Stomach smooth muscle (tissue), 2 donors: ENCODE measurements at regions not wholly inside any gene's neighbourhood (a gene's known extent, or its start where the extent isn't known, plus 50 kb on each side); places are given as distances from the start of the nearest gene placed in this dataset.

Source experiments
- H3K27ac ChIP-seq: one replicate; pipeline ENCODE4 v1.7.0; 2013; ENCODE audit warnings: mild to moderate bottlenecking, low read length, inconsistent platforms
- H3K27me3 ChIP-seq, 2 donors: one replicate each; pipeline ENCODE4 v1.7.0; 2013; ENCODE audit warnings: low read length in 2 of 2; ENCODE audit not compliant: insufficient read depth in 2 of 2, control insufficient read depth in 1 of 2
- H3K36me3 ChIP-seq, 2 donors: one replicate each; pipeline ENCODE4 v1.7.0; 2013; ENCODE audit warnings: low read length in 2 of 2; ENCODE audit not compliant: control insufficient read depth in 2 of 2, insufficient read depth in 2 of 2
- H3K4me1 ChIP-seq: one replicate; pipeline ENCODE4 v1.7.0; 2013; ENCODE audit warnings: low read length; ENCODE audit not compliant: control insufficient read depth, insufficient read depth
- H3K4me3 ChIP-seq, 2 donors: one replicate each; pipeline ENCODE4 v1.7.0; 2013; ENCODE audit warnings: low read length in 2 of 2
- H3K9ac ChIP-seq, 2 donors: one replicate each; pipeline ENCODE4 v1.7.0; 2013; ENCODE audit warnings: low read length in 2 of 2, mild to moderate bottlenecking in 1 of 2
- H3K9me3 ChIP-seq, 2 donors: one replicate each; pipeline ENCODE4 v1.7.0; 2013; ENCODE audit warnings: low read length in 2 of 2; ENCODE audit not compliant: control insufficient read depth in 2 of 2
- donor health status: healthy.
- donor health status: Pancreatic carcinoma.

GRCh38 chr11:28684011-28684586 lies 575.9 kb downstream of the METTL15 start:
- Histone ChIP-seq H3K36me3 (no peaks in the 10 kb centered on the region), H3K9me3 (no peaks in the 10 kb centered on the region), H3K9ac (no peak overlapping the region), H3K4me1 (no peaks in the 10 kb centered on the region), H3K4me3 (no peak overlapping the region), H3K27me3 (no peaks in the 10 kb centered on the region), H3K27ac (no peak overlapping the region)

- H3K4me3 ChIP-seq: no peak overlapping the region
- H3K27me3 ChIP-seq: no peaks in the 10 kb centered on the region
- no peaks in the 10 kb centered on the region for H3K9me3 ChIP-seq
- no peaks in the 10 kb centered on the region for H3K4me1 ChIP-seq
- no peak overlapping the region for H3K27ac ChIP-seq
- H3K36me3 ChIP-seq: no peaks in the 10 kb centered on the region
- no peak overlapping the region for H3K9ac ChIP-seq
Measured at GRCh38 chr11:28679795-28680468, 571.7 kb downstream of the METTL15 start.

- H3K9me3 ChIP-seq: no peaks in the 10 kb centered on the region
- no peaks in the 10 kb centered on the region for H3K27me3 ChIP-seq
- H3K36me3 ChIP-seq: no peaks in the 10 kb centered on the region
- no peaks in the 10 kb centered on the region for H3K4me1 ChIP-seq
- H3K27ac ChIP-seq: no peak overlapping the region
- no peak overlapping the region for H3K9ac ChIP-seq
- H3K4me3 ChIP-seq: no peak overlapping the region
Measured at GRCh38 chr11:28677721-28678120, 569.5 kb downstream of the METTL15 start.

GRCh38 chr11:28675183-28675582 lies 567.0 kb downstream of the METTL15 start:
- H3K4me3 ChIP-seq: no peak overlapping the region
- H3K27me3 ChIP-seq: no peaks in the 10 kb centered on the region
- no peaks in the 10 kb centered on the region for H3K4me1 ChIP-seq
- H3K36me3 ChIP-seq: no peaks in the 10 kb centered on the region
- H3K9me3 ChIP-seq: no peaks in the 10 kb centered on the region
- H3K9ac ChIP-seq: no peak overlapping the region
- no peak overlapping the region for H3K27ac ChIP-seq

- Histone ChIP-seq H3K9me3 (no peaks in the 10 kb centered on the region), H3K4me1 (no peaks in the 10 kb centered on the region), H3K27ac (no peak overlapping the region), H3K27me3 (no peaks in the 10 kb centered on the region), H3K4me3 (no peak overlapping the region), H3K9ac (no peak overlapping the region), H3K36me3 (no peaks in the 10 kb centered on the region)
Measured at GRCh38 chr11:28674433-28675103, 566.4 kb downstream of the METTL15 start.

- Histone ChIP-seq H3K9me3 (no peaks in the 10 kb centered on the region), H3K9ac (no peak overlapping the region), H3K4me1 (no peaks in the 10 kb centered on the region), H3K36me3 (no peaks in the 10 kb centered on the region), H3K27me3 (no peaks in the 10 kb centered on the region), H3K4me3 (no peak overlapping the region), H3K27ac (no peak overlapping the region)
Measured at GRCh38 chr11:28673691-28674432, 565.7 kb downstream of the METTL15 start.

- no peaks in the 10 kb centered on the region for H3K4me1 ChIP-seq
- H3K4me3 ChIP-seq: no peak overlapping the region
Measured at GRCh38 chr11:28671274-28671673, 563.1 kb downstream of the METTL15 start.

GRCh38 chr11:28666632-28667031 lies 558.4 kb downstream of the METTL15 start:
- no peak overlapping the region for H3K9ac ChIP-seq
- H3K27ac ChIP-seq: no peak overlapping the region
- no peaks in the 10 kb centered on the region for H3K36me3 ChIP-seq
- no peaks in the 10 kb centered on the region for H3K9me3 ChIP-seq
- no peaks in the 10 kb centered on the region for H3K4me1 ChIP-seq
- no peaks in the 10 kb centered on the region for H3K27me3 ChIP-seq
- H3K4me3 ChIP-seq: no peak overlapping the region

More at GRCh38 chr11:28671274-28671673, 563.1 kb downstream of the METTL15 start:
- H3K36me3 ChIP-seq: no peaks in the 10 kb centered on the region
- H3K9ac ChIP-seq: no peak overlapping the region
- H3K9me3 ChIP-seq: no peaks in the 10 kb centered on the region
- H3K27ac ChIP-seq: no peak overlapping the region
- no peaks in the 10 kb centered on the region for H3K27me3 ChIP-seq

GRCh38 chr11:28659716-28660348 lies 551.6 kb downstream of the METTL15 start:
- Histone ChIP-seq H3K4me1 (no peaks in the 10 kb centered on the region), H3K27ac (no peak overlapping the region), H3K9me3 (no peaks in the 10 kb centered on the region), H3K9ac (no peak overlapping the region), H3K27me3 (no peaks in the 10 kb centered on the region), H3K36me3 (no peaks in the 10 kb centered on the region), H3K4me3 (no peak overlapping the region)

GRCh38 chr11:28657378-28658030 lies 549.3 kb downstream of the METTL15 start:
- Histone ChIP-seq H3K27ac (no peak overlapping the region), H3K36me3 (no peaks in the 10 kb centered on the region), H3K27me3 (no peaks in the 10 kb centered on the region), H3K4me3 (no peak overlapping the region), H3K9me3 (no peaks in the 10 kb centered on the region), H3K4me1 (no peaks in the 10 kb centered on the region), H3K9ac (no peak overlapping the region)
